LNCaP clone FGC (cell line): ENCODE measurements at regions not wholly inside any gene's neighbourhood (a gene's known extent, or its start where the extent isn't known, plus 50 kb on each side); places are given as distances from the start of the nearest gene placed in this dataset.

Experiments used
- DNase-seq: peaks from one replicate; pipeline ENCODE4 v3.0.0-alpha.2; 2011; ENCODE audit warnings: low read depth
- H3K4me3 ChIP-seq: 2 replicates; pipeline ENCODE4 v1.5.1; 2011; ENCODE audit warnings: mild to moderate bottlenecking, low read depth, low read length, control low read depth
- TF ChIP-seq, protein P1 (sequence below): IDR thresholded peaks from 2 replicates; pipeline ENCODE4 v1.5.1; 2012; ENCODE audit warnings: mild to moderate bottlenecking; ENCODE audit not compliant: control insufficient read depth, insufficient read depth; ENCODE audit errors: extremely low read depth

DNA sequence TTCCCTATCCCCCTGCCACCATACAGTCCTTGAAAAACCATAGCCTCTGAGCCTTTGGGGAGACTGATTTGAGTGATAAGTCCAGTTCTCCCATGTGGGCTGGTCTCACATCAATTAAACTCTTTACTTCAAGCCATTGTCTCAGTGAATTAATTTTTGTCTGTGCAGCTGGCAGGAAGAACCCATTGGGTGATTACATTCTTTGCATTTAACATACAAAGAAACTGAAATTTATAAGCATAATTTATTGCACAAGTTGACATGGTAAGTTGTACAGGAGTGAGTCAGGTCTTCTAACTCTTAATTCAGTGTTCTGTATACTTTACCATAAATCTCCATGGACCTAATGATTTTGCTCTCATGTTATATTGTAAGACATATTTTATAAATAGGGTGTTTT is 1613.0 kb upstream of the LRRTM3 start:
- DNase-seq = no peak
- no peak overlapping the region for H3K4me3 ChIP-seq
- TF ChIP-seq, protein P1, sequence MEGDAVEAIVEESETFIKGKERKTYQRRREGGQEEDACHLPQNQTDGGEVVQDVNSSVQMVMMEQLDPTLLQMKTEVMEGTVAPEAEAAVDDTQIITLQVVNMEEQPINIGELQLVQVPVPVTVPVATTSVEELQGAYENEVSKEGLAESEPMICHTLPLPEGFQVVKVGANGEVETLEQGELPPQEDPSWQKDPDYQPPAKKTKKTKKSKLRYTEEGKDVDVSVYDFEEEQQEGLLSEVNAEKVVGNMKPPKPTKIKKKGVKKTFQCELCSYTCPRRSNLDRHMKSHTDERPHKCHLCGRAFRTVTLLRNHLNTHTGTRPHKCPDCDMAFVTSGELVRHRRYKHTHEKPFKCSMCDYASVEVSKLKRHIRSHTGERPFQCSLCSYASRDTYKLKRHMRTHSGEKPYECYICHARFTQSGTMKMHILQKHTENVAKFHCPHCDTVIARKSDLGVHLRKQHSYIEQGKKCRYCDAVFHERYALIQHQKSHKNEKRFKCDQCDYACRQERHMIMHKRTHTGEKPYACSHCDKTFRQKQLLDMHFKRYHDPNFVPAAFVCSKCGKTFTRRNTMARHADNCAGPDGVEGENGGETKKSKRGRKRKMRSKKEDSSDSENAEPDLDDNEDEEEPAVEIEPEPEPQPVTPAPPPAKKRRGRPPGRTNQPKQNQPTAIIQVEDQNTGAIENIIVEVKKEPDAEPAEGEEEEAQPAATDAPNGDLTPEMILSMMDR = no peak

DNA sequence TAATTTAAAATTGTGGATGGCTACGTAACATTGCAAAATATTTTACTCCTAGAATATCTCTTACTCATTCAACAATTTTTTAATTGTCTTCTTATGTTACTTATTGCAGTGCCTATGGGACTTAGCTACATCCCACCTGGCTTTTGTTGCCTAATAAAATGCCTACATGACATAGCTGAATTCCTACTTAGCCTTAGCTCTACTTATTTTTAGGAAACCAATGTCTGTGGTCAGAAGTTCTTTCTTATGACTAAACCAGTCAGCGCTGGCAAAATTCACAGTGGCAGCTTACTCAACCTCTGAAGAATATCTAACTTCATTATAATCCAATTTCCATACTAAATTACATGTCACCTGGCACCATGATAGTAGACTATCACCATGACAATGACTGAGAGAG is 1612.4 kb upstream of the LRRTM3 start:
- TF ChIP-seq, protein P1 = no peak
- no peak for DNase-seq
- no peak overlapping the region for H3K4me3 ChIP-seq

DNA sequence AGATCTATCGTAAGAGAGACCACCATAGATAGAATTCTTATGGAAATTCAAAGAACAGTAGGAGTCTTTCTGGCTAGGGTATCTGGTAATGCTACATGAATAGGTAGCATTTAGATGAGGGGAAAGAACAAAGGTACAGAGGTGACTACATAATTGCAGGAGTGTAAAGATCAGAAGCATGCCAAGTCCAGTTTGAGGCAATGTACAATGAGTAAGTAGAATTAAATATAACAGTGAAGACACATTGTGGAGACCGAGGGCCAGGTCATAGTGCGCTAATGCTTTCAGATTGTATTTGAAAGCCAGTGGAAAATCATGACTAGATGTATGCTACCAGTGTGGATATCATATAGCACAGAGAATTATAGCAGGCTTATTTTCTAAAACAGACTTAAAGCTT is 1611.6 kb upstream of the LRRTM3 start:
- no peak overlapping the region for H3K4me3 ChIP-seq
- no peak for DNase-seq
- TF ChIP-seq, protein P1 = no peak

DNA sequence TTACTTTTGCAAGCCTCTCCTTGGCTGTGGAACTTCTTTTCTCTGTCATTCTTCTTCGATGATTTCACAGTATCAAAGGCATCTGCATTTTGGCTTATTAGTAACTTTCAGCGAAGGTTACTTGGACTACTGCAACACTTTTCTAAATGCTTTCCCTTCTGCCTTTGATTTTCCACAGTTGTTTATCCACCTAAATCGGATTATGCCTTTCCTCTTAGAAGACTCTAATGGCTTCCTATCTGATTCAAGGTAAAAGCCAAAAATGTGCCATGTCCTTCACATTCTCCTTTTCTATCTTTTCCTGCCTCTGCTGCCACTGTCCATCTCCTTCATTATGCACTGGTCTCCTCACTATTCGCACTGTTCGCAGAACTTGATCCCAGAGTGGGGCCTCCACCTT is 1606.3 kb upstream of the LRRTM3 start:
- DNase-seq = no peak
- TF ChIP-seq, protein P1 = no peak

DNA sequence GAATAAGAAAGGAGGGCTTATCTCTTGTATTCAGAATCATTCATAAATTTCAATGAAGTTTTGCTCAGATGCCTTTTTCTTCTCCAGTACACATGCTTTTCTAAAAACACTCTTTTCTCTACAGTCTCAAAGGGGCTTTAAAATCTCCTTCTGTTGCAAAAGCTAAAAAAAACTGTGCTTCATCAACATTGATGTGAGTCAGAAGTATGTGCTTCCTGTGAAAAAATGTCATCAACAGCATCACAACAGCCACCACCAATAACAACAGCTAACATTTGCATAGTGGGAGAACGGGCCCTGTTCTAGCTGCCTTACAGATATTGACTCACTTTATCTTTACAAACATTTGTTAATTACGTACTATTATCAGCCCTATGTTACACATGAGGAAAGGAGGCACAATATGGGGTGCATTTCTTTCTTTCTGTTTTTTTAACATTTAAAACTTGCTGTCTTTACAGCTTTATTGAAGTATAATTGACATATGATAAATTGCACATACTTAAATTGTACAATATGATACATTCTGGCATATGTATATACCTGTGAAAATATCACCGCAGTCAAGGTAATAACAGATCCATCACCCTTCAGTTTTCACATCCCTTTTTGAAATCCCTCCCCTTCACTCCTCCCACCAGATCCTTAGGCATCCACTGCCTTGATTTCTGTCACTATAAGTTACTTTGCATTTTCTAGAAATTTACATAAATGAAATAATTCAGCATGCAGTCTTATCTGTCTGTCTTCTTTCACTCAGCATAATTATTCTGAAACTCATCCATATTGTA is 1605.4 kb upstream of the LRRTM3 start:
- no peak for DNase-seq
- TF ChIP-seq, protein P1 = no peak
- H3K4me3 ChIP-seq = no peak overlapping the region

More for the DNA sequence above, 1606.3 kb upstream of the LRRTM3 start:
- H3K4me3 ChIP-seq = no peak overlapping the region

DNA sequence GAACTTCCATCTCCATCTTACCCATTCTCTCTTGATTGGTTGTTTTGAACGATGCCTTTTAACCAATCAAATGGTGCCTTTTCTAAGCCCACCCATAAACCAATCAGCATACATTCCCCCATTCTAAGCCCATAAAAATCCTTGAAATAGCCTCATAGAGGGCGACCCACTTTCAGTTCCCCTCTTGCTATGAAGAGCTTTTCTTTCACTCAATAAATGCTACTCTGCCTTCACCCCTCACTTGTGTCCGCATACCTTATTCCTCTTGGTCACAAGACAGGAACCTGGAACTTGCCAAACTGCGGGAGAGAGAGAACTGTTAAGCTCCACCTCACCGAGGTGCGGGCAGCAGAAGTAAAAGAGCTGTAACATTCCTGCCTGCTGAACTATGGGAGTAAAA is 1602.0 kb upstream of the LRRTM3 start:
- no peak for DNase-seq
- TF ChIP-seq, protein P1 = no peak
- H3K4me3 ChIP-seq = no peak overlapping the region

DNA sequence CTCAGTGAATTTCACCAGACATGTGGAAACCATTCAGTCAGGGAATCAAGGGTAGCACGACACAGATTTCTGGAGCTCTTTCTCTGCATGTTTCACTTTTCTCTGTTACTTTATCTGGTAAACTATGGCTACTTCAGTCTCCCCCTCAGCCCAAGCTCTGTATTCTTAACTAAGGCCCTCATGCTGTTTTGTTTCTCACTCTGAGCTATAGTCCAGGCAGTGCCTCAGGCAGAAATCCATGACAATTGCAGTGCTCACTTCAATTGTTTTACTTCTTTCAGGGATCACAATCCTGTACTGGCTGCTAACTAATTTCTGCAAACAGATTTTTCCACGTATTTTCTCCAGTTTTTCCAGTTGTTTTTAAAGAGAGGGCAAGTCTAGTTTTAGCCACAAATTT is 1599.9 kb upstream of the LRRTM3 start:
- TF ChIP-seq, protein P1 = no peak
- no peak overlapping the region for H3K4me3 ChIP-seq
- no peak for DNase-seq
